K562 (cell line): ENCODE measurements at regions not wholly inside any gene's neighbourhood (a gene's known extent, or its start where the extent isn't known, plus 50 kb on each side); places are given as distances from the start of the nearest gene placed in this dataset.
A peak's percentile ranks its signal among the peaks of the same experiment; 100 is the strongest.

Experiments
- ATF1 ChIP-seq, 2 experiments: fragments of 450-650 bp in 1 of 2; IDR thresholded peaks; 2 replicates each; pipeline ENCODE4 v1.6.1; 2016; ENCODE audit warnings: missing compliant biosample characterization in 1 of 2, missing genetic modification characterization in 1 of 2
- ATF3 ChIP-seq, 2 experiments: fragments of 450-650 bp in 1 of 2; sonication (generic) in 1 of 2; formaldehyde crosslinking in 1 of 2; IDR thresholded peaks in 1 of 2; conservative IDR thresholded peaks in 1 of 2; 2 replicates each; pipeline versions ENCODE4 v1.6.1 to v1.8.1; 2016 to 2023; ENCODE audit warnings: mild to moderate bottlenecking in 2 of 2, moderate library complexity in 2 of 2, inconsistent platforms in 1 of 2, missing genetic modification reagents in 1 of 2
- CAMTA2 ChIP-seq: fragments of 250-450 bp; sonication (Bioruptor Pico); conservative IDR thresholded peaks from 2 replicates; pipeline ENCODE4 v1.5.1; 2022
- COPS2 ChIP-seq: fragments of 450-650 bp; conservative IDR thresholded peaks from 2 replicates; pipeline ENCODE4 v1.6.1; 2016; ENCODE audit warnings: mild to moderate bottlenecking, moderate library complexity
- CUX1 ChIP-seq: fragments of 200-800 bp; sonication (Bioruptor generic); IDR thresholded peaks from 2 replicates; pipeline ENCODE4 v1.6.1; 2016; ENCODE audit warnings: missing genetic modification characterization, missing compliant biosample characterization
- MEIS2 ChIP-seq: fragments of 450-650 bp; IDR thresholded peaks from 2 replicates; pipeline ENCODE4 v1.6.1; 2014; ENCODE audit warnings: mild to moderate bottlenecking; ENCODE audit not compliant: partially characterized antibody
- POLR2B ChIP-seq: fragments of 450-650 bp; IDR thresholded peaks from 2 replicates; pipeline ENCODE4 v1.6.1; 2018; ENCODE audit warnings: low read depth; ENCODE audit not compliant: partially characterized antibody
- RBBP5 ChIP-seq: fragments of 200-600 bp; sonication (generic); IDR thresholded peaks from 2 replicates; pipeline ENCODE4 v1.6.1; 2012; ENCODE audit warnings: borderline replicate concordance, mild to moderate bottlenecking, low read length, control low read depth, inconsistent platforms; ENCODE audit not compliant: insufficient read depth, poor library complexity, severe bottlenecking
- RUNX1 ChIP-seq: sonication (generic); IDR thresholded peaks from 2 replicates; pipeline ENCODE4 v1.6.1; 2016; ENCODE audit warnings: antibody characterized with exemption, low read depth
- SAFB2 ChIP-seq: fragments of 200-400 bp; formaldehyde crosslinking; IDR thresholded peaks from 2 replicates; pipeline ENCODE4 v1.6.1; 2018; ENCODE audit warnings: borderline replicate concordance, low read length, low read depth, moderate library complexity; ENCODE audit not compliant: severe bottlenecking
- SNIP1 ChIP-seq: fragments of 450-650 bp; IDR thresholded peaks from 2 replicates; pipeline ENCODE4 v1.7.1; 2017; ENCODE audit warnings: low read depth, mild to moderate bottlenecking
- SNRNP70 ChIP-seq: fragments of 200-400 bp; formaldehyde crosslinking; optimal IDR thresholded peaks from 2 replicates; pipeline ENCODE3; 2017; ENCODE audit warnings: low read depth, low read length
- SOX6 ChIP-seq: fragments of 450-650 bp; IDR thresholded peaks from 2 replicates; pipeline ENCODE4 v1.6.1; 2014; ENCODE audit warnings: mild to moderate bottlenecking
- THRAP3 ChIP-seq: fragments of 450-650 bp; IDR thresholded peaks from 2 replicates; pipeline ENCODE4 v1.6.1; 2016; ENCODE audit warnings: mild to moderate bottlenecking, inconsistent platforms, borderline replicate concordance
- ZBTB26 ChIP-seq: fragments of 450-650 bp; formaldehyde crosslinking; IDR thresholded peaks from 2 replicates; pipeline ENCODE4 v1.4.0; 2022; ENCODE audit warnings: missing genetic modification characterization
- ZNF134 ChIP-seq: fragments of 250-450 bp; sonication (Bioruptor Pico); conservative IDR thresholded peaks from 2 replicates; pipeline ENCODE4 v1.4.0; 2020
- ZNF165 ChIP-seq: fragments of 250-450 bp; sonication (Bioruptor Pico); IDR thresholded peaks from 2 replicates; pipeline ENCODE4 v1.4.0; 2020; ENCODE audit warnings: borderline replicate concordance
- ZNF174 ChIP-seq: fragments of 250-450 bp; sonication (Bioruptor Pico); IDR thresholded peaks from 2 replicates; pipeline ENCODE4 v1.4.0; 2020; ENCODE audit warnings: mild to moderate bottlenecking
- ZNF217 ChIP-seq: sonication (generic); formaldehyde crosslinking; IDR thresholded peaks from 2 replicates; pipeline ENCODE4 v1.8.0; 2022; ENCODE audit warnings: mild to moderate bottlenecking, missing genetic modification reagents
- ZNF395 ChIP-seq: fragments of 200-800 bp; sonication (Bioruptor generic); IDR thresholded peaks from 2 replicates; pipeline ENCODE4 v1.6.1; 2017; ENCODE audit warnings: missing genetic modification characterization, missing compliant biosample characterization
- ZNF41 ChIP-seq: fragments of 250-450 bp; sonication (Bioruptor Pico); conservative IDR thresholded peaks from 2 replicates; pipeline ENCODE4 v1.4.0; 2020; ENCODE audit warnings: mild to moderate bottlenecking
- ZNF766 ChIP-seq: fragments of 200-800 bp; sonication (Bioruptor generic); conservative IDR thresholded peaks from 2 replicates; pipeline ENCODE4 v1.6.1; 2016; ENCODE audit warnings: missing genetic modification characterization, missing compliant biosample characterization

GRCh38 chr17:53662608-53663007, 160.1 kb upstream of the KIF2B start (continued):
- TF ChIP-seq ZNF217 (CRISPR knock-in tag), result no peak
- TF ChIP-seq SAFB2, result no peak
- TF ChIP-seq ZNF134, result no peak
- TF ChIP-seq ZNF766 (CRISPR knock-in tag), result no peak
- TF ChIP-seq RUNX1, result no peak
- 0 out of 2 replicates have a peak, but pooled peaks have one; percentile 25 for TF ChIP-seq SOX6
- no peak for TF ChIP-seq SNIP1
- TF ChIP-seq ZBTB26 (CRISPR knock-in tag), result no peak
- TF ChIP-seq ZNF174 (CRISPR knock-in tag), result no peak
- no peak for TF ChIP-seq ATF1 (CRISPR knock-in tag; IDR thresholded peaks at IDR 0.05)
- no peak for TF ChIP-seq ATF1 (tag; IDR thresholded peaks at IDR 0.05)
- TF ChIP-seq CAMTA2 (CRISPR knock-in tag), result no peak
- TF ChIP-seq ZNF165 (CRISPR knock-in tag), result no peak
- TF ChIP-seq SNRNP70, result no peak
- TF ChIP-seq ATF3 (IDR thresholded peaks at IDR 0.05), result no peak
- TF ChIP-seq ATF3 (CRISPR knock-in tag; conservative IDR thresholded peaks at IDR 0.05), result no peak
- peak; percentile 96 for TF ChIP-seq MEIS2
- TF ChIP-seq ZNF41 (CRISPR knock-in tag), result no peak
- no peak for TF ChIP-seq ZNF395 (CRISPR knock-in tag)
- no peak for TF ChIP-seq CUX1 (CRISPR knock-in tag)
- no peak for TF ChIP-seq POLR2B
- TF ChIP-seq COPS2, result no peak
- no peak for TF ChIP-seq RBBP5
- TF ChIP-seq THRAP3, result no peak
